ENCODE measurements at regions not wholly inside any gene's neighbourhood (a gene's known extent, or its start where the extent isn't known, plus 50 kb on each side); places are given as distances from the start of the nearest gene placed in this dataset.

DNA sequence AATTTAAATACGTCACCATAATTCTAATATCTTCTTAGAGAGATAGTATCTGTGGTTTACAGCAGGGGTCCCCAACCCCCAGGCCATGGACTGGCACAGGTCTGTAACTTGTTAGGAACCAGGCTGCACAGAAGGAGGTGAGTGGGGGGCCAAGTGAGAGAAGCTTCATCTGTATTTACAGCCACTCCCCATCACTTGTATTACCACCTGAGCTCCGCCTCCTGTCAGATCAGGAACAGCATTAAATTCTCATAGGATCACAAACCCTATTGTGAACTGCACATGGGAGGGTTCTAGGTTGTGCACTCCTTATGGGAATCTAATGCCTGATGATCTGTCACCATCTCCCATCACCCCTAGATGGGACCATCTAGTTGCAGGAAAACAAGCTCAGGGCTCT is 282.6 kb downstream of the ICOS start:
- DNase-seq (ENCODE audit: low read depth): no peak
- TF ChIP-seq, protein P1, sequence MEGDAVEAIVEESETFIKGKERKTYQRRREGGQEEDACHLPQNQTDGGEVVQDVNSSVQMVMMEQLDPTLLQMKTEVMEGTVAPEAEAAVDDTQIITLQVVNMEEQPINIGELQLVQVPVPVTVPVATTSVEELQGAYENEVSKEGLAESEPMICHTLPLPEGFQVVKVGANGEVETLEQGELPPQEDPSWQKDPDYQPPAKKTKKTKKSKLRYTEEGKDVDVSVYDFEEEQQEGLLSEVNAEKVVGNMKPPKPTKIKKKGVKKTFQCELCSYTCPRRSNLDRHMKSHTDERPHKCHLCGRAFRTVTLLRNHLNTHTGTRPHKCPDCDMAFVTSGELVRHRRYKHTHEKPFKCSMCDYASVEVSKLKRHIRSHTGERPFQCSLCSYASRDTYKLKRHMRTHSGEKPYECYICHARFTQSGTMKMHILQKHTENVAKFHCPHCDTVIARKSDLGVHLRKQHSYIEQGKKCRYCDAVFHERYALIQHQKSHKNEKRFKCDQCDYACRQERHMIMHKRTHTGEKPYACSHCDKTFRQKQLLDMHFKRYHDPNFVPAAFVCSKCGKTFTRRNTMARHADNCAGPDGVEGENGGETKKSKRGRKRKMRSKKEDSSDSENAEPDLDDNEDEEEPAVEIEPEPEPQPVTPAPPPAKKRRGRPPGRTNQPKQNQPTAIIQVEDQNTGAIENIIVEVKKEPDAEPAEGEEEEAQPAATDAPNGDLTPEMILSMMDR (conservative IDR thresholded peaks at IDR 0.05; ENCODE audit: low read depth, low read length): no peak
- H3K4me3 ChIP-seq (ENCODE audit: low read length): no peak overlapping the region

DNA sequence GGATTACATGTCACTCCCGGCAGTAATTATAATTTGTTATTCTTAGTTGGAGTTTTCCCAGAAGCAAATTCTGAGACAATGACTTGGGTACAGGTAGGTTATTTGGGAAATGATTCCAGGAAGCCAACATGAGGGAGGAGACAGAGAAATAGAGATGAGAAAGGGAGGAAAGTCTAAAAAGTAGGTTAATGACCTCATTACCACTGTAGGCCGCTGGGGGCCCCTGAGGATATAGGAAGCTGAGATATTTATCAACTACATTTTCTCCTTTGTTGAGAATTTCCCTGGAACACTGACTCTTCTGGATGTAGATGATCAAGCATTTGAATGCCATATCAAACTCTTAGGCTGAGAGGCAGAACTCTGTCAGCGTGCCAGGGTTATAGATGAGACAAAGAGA is 284.3 kb downstream of the ICOS start:
- TF ChIP-seq, protein P1 (conservative IDR thresholded peaks at IDR 0.05; ENCODE audit: low read depth, low read length): no peak
- no peak for DNase-seq (ENCODE audit: low read depth)
- no peak overlapping the region for H3K4me3 ChIP-seq (ENCODE audit: low read length)

DNA sequence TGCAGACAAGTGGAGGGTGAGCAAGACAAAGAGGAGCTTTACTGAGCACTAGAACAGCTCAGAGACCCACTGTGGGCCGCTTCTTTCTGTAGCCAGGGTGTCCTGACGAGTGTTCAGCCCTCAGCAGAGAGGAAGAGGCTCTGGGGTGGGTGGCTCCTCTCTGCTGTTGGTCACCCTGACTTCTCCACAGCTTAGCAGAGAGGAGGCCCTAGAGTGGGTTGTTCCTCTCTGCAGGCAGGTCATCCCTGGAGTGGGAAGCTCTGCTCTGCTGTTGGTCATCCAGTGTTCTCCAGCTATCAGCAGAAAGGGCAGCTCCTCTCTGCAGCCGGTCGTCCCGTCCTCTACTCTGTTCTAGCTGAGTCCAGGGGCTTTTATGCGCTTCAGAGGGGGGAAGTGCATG is 286.5 kb downstream of the ICOS start:
- no peak overlapping the region for H3K4me3 ChIP-seq (ENCODE audit: low read length)
- no peak for DNase-seq (ENCODE audit: low read depth)
- TF ChIP-seq, protein P1 (conservative IDR thresholded peaks at IDR 0.05; ENCODE audit: low read depth, low read length): no peak

DNA sequence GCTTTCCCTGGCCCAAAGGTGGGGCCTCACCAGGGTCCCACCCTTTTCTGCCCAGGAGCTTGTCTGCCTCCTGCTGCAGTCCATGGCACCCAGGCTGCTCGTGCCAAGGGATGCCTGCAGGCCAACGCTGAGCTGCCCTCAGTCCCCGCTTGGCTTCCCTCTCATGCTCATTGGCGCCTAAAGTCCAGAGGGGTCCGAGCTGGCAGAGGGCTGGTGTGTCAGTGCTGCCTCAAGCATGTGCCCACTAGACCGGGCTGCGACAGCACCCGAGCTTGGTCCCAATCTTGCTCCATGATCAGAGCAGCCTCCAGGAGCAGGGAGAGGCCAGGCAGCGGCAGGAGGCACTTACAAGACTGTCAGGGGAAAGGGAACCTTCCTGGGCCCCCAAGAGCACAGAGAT is 287.0 kb downstream of the ICOS start:
- no peak for DNase-seq (ENCODE audit: low read depth)
- no peak overlapping the region for H3K4me3 ChIP-seq (ENCODE audit: low read length)

DNA sequence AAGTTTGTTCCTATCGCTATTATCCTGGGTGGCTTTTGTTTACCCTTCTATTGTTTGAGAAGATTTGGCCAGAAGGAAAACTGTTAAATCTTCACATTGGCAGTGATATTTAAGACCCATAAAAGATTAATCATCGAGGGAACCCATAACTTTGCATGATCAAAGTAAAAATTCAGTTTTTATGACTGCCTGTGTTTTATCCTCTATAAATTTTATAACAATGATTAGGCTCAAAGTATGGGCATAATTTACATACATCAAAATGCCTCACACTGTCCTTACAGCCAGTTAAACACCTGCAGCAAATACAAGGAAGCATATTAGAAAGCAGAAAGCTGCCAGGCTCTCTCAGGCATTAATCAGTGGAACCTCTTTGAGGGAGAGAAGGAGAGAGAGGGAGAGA is 289.1 kb downstream of the ICOS start:
- H3K4me3 ChIP-seq (ENCODE audit: low read length): no peak overlapping the region
- TF ChIP-seq, protein P1 (conservative IDR thresholded peaks at IDR 0.05; ENCODE audit: low read depth, low read length): no peak
- DNase-seq (ENCODE audit: low read depth): no peak

More for the DNA sequence above, 287.0 kb downstream of the ICOS start:
- TF ChIP-seq, protein P1 (conservative IDR thresholded peaks at IDR 0.05; ENCODE audit: low read depth, low read length): no peak

DNA sequence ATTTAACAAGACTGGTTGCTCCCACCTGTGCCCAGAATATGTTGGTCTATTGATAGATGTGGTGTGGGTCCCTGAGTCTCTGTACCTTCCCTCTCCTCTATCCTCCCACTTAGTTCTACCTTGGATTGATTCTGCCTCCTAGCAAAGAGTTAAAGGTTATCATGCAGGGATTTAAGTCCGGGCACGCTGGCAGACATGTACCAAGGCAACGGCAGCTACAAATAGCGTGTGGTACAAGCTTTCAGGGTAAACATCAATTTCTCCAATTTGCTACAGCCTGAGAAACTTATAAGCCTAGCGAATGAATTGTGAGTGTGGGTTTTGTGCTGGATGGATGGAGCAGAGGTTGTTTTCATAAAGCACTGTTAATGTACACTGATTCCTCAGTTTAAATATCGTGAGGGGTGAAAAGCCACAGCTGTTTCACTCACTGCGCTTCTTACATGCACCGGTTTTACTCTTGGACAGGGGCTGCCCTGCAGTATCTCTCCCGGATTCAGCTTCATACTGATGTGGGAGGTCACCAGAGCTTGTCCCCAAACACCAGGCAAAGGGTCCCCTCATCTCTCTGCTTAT is 289.8 kb downstream of the ICOS start:
- TF ChIP-seq, protein P1 (conservative IDR thresholded peaks at IDR 0.05; ENCODE audit: low read depth, low read length): no peak
- H3K4me3 ChIP-seq (ENCODE audit: low read length): no peak overlapping the region
- peak; percentile 41 for DNase-seq (ENCODE audit: low read depth)

DNA sequence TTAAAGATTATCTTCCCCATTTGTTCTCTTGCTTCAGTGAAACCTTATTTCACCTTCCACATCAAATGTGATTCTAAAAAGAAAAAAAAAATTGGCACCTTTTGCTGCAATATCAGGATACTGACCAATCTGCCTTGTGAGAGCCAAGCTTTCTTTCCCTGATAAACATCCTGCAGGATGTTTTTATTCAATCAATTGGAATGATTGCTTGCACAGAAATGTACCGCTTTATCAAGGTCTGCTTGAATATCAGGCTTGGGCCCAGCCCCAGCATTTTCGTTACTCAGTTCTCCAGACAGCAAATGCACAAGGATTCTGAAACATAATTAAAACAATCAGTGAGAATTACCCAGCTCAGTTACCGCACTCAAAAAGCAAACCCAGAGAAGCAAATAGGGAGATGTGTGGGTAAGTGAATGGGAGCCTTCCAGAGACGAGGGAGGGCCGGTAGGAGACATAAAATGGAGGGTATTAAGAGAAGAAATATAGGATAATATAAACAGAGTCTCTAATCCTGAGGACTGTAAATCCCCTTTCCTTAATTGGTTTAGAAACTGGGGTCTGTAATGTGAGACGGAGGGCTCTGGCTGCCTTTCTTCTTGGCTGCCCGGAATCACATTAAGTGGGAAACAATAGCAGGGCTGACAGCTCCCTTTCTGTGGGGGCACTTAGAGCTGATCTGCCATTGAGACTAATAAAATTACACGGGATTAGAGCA is 291.8 kb downstream of the ICOS start:
- TF ChIP-seq, protein P1 (conservative IDR thresholded peaks at IDR 0.05; ENCODE audit: low read depth, low read length): no peak
- H3K4me3 ChIP-seq (ENCODE audit: low read length): no peak overlapping the region
- DNase-seq (ENCODE audit: low read depth): peak; percentile 24

All from retinal pigment epithelial cell (primary cell).